GM21447 (cell line): ENCODE measurements at regions not wholly inside any gene's neighbourhood (a gene's known extent, or its start where the extent isn't known, plus 50 kb on each side); places are given as distances from the start of the nearest gene placed in this dataset.

Source experiments
- ATAC-seq: cut with Tn5 transposase; IDR thresholded peaks from one replicate; pipeline ENCODE4 v1.9.1; 2021; ENCODE audit not compliant: unreplicated experiment

- no peak for ATAC-seq
Measured at GRCh38 chr10:60728056-60728455, 50.2 kb upstream of the CDK1 start.

GRCh38 chr10:60726257-60726656 is 52.0 kb upstream of the CDK1 start:
- no peak for ATAC-seq

GRCh38 chr10:60722623-60723022 is 55.7 kb upstream of the CDK1 start:
- ATAC-seq, result no peak

- no peak for ATAC-seq
Measured at GRCh38 chr10:60719721-60720120, 58.6 kb upstream of the CDK1 start.

- no peak for ATAC-seq
Measured at GRCh38 chr10:60718886-60719285, 59.4 kb upstream of the CDK1 start.

GRCh38 chr10:60717852-60718251 is 60.4 kb upstream of the CDK1 start:
- ATAC-seq, result no peak

DNA sequence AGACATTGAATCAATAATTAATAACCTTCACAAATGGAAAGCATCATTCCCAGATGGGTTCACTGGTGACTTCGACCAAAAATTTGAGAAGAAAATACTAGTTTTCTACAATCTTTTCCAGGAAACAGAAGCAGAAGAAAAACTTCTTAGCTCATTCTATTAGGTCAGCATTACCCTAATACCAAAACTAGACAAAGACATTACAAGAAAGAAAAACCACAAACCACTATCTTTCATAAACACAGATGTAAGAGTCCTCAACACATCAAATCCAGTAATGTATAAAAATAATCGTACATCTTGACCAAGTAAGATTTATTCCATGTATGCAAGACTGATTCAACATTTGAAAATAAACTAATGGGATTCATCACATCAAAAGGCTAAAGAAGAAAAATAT is 64.0 kb upstream of the CDK1 start:
- no peak for ATAC-seq

DNA sequence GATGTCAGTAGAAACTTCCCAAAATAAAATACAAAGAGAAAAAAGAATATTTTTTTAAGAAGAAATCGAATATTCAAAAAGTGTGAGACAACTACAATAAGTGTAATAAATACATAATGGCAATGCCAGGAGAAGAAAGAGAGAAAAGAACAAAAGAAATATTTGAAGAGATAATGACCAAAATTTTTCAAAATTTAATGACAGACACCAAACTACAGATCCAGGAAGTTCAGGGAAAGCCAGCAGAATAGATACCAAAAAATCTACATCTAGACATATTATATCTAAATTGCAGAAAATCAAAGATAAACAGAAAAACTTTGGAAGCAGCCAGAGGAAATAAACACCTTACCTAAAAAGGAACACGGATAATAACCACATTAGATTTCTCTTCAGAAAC is 66.8 kb upstream of the CDK1 start:
- ATAC-seq, result no peak

GRCh38 chr10:60710041-60710440 is 68.2 kb upstream of the CDK1 start:
- no peak for ATAC-seq

DNA sequence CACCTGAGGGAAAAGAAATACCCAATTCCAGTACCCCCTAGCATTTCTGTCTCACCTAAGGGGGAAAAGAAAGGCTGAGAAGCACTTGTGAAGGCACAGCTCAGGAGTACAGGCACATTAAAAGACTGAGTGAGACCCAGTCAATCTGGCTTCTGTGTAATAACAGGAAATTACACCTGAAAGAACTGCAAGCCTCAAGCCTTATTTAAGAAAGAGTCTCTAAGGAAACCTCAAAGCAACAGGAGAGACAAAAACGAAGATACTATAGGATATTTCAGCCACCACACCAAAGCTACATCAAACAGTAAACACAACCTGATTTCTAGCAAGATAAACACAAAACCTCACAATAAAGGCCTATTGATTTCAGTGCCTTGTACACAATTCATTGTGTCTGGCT is 69.6 kb upstream of the CDK1 start:
- ATAC-seq, result no peak

GRCh38 chr10:60707841-60708240 is 70.4 kb upstream of the CDK1 start:
- no peak for ATAC-seq

DNA sequence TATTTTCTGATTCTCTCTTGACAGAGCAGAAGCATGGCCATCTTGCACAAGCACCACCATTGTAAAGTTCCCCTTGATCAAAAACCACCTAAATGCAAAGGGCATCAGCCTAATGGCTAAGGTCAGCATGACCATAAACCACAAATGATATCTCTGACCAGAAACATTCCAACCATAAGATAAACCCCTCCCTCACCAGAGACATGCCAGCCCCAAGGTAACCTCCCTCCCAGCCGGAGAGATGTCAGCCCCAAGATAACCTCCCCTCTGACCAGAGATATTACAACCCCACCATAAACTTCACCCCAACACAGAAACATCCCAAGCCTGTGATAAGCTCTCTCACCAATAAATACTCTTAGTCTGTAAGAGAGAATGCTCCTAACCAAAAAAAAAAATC is 72.1 kb upstream of the CDK1 start:
- ATAC-seq, result no peak

- no peak for ATAC-seq
Measured at GRCh38 chr10:60705376-60705775, 72.9 kb upstream of the CDK1 start.

- ATAC-seq, result no peak
Measured at GRCh38 chr10:60704471-60704870, 73.8 kb upstream of the CDK1 start.

DNA sequence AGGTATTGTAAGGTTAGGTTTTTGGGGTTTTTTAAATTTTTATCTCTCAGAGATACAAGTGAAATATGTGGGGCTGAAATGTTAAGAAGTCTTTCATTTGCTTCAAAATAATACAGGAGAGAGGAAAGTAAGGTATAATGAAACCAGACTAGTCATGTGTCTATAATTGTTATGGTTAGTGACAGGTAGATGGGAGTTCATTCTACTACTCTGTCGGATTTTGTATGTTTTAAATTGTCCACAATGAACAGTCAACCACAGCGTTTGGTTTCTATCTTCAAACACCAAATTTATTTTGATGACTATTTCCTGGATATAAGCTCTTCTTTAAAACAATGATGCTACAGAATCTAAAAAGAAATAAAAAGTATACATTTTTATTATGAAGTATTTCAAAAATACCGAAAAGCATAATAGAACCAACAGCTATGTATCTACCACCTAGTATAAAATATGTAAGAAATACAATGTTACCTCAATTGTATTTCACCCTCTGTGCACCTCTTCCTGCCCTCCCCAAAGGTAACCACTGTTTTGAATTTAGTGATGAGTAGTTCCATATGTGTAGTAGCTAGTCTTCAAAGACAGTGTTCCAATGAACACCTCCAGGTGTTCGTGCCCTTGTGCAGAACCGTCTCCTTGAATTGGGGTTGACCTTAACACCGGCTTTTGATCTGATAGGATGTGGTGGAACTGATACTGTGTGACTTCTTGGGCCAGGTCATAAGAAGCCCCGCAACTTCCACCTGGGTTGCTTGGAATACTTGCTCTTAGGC is 74.8 kb upstream of the CDK1 start:
- no peak for ATAC-seq

DNA sequence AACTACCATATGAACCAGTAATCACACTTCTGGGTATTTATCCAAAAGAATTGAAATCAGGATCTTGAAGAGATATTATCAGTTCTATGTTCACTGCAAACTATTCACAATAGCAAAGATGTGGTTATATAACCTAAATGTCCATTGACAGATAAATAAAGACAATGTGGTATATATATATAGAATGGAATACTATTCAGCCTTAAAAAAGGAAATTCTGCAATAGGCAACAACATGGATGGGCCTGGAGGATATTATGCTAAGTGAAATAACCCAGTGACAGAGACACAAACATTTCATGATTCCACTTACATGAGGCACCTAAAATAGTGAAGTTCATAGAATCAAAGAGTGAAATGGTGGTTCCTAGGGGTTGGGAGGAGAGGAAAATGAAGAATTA is 90.6 kb upstream of the CDK1 start:
- no peak for ATAC-seq

- no peak for ATAC-seq
Measured at GRCh38 chr10:60684091-60684490, 94.2 kb upstream of the CDK1 start.

DNA sequence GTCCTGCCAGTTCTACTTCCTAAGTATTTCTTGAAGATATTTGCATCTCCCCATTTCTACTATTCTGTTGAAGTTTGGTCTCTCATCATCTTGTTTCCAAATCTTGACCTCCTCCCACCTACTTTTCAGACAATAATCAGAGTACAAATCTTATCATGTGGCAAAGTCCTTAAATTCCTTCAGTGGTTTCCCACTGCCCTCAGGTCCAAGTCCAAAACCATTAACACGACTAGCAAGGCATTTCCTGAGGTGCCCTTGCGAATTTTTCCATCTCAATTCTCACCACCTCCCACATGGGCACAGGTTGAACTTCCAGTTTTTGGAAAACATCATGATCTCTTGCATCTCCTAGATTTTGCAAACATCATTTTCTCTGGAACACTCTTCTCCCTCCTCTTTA is 97.2 kb upstream of the CDK1 start:
- ATAC-seq, result no peak

- no peak for ATAC-seq
Measured at GRCh38 chr10:60679388-60679990, 98.8 kb upstream of the CDK1 start.

DNA sequence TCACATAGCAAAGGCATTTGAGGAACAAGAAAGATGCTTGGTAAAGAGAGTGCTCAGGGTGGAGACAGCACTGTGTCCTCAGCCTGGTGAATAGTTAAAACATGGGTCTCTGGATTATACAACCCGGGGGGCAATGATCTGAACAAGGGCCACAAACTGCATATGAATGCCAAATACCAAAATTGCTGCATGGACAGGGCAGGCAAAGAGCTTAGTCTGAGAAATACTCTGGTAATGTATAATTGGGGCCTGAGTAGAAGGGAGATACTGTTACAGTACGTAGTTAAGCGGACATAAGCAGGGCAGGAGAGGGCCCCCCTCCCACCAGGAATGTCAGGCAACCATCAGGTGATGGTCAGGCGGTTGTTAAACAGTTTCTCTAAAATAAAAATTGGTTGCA is 99.3 kb upstream of the CDK1 start:
- ATAC-seq, result no peak

DNA sequence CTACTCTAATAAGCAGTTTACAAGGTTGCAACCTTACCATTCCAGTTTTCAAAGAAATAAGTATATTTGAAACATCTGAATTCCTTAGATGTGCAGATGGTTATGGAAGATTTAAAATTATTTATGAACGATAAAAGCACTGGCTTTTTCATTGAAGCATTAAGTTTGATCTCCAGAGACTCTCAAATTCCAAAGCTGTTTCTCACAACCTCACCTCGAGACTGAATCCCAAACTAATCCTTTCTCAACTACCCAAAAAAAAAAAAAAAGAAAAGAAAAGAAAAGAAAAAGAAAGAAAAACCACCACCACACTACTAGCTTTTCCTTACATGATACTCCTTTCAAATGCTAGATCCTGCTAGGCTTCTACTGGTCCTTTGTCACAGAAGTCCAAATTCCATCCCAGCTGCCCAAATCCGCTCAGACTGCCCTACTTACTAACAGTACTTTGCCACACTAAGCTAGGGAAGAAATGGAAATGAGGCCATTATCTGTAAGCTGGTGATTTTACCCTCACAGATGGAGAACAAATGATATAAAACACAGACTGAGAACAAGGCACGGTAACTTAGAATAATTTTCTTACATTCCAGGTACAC is 100.6 kb upstream of the CDK1 start:
- no peak for ATAC-seq

GRCh38 chr10:60675236-60675635 is 103.0 kb upstream of the CDK1 start:
- no peak for ATAC-seq

DNA sequence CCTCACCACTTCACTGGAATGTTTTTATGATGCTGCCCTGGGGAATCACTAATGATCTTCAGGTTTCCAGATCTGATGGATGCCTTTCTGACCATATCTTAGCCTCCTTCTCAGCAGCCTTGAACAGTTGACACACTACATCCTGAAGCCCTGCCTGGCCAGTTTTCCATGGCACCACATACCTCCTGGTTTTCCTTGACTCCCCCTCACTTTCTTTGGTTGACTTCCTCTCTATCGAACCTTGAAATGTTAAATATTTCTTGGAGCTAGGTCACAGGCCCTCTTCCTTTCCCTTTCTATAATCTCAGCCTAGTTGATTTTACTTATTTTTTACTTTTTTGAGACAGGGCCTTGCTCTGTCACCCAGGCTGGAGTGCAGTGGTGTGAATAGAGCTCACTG is 108.8 kb upstream of the CDK1 start:
- no peak for ATAC-seq
